HG03457 (cell line): ENCODE measurements at regions not wholly inside any gene's neighbourhood (a gene's known extent, or its start where the extent isn't known, plus 50 kb on each side); places are given as distances from the start of the nearest gene placed in this dataset.
"Not testable (repeated sequence)": the region's sequence is repeated elsewhere in the genome, so short reads cannot be mapped to it uniquely, and the experiment has no call there.

Source experiments
- ATAC-seq: cut with Tn5 transposase; IDR thresholded peaks from one replicate; pipeline ENCODE4 v1.9.1; 2021; ENCODE audit warnings: moderate number of reproducible peaks; ENCODE audit not compliant: unreplicated experiment

GRCh38 chr6:126945812-126946360, 172.6 kb upstream of the RSPO3 start:
- no peak for ATAC-seq

- ATAC-seq: no peak
Measured at GRCh38 chr6:126947070-126947469, 171.4 kb upstream of the RSPO3 start.

GRCh38 chr6:126949786-126950185, 168.7 kb upstream of the RSPO3 start:
- no peak for ATAC-seq

- no peak for ATAC-seq
Measured at GRCh38 chr6:126955621-126956020, 162.8 kb upstream of the RSPO3 start.

- ATAC-seq: no peak
Measured at GRCh38 chr6:126957721-126958120, 160.8 kb upstream of the RSPO3 start.

- no peak for ATAC-seq
Measured at GRCh38 chr6:126959765-126960164, 158.7 kb upstream of the RSPO3 start.

- no peak for ATAC-seq
Measured at GRCh38 chr6:126963077-126963809, 155.2 kb upstream of the RSPO3 start.

GRCh38 chr6:126967296-126968005, 151.0 kb upstream of the RSPO3 start:
- ATAC-seq: no peak

- ATAC-seq: no peak
Measured at GRCh38 chr6:126976253-126976797, 142.1 kb upstream of the RSPO3 start.

GRCh38 chr6:126983779-126984178, 134.7 kb upstream of the RSPO3 start:
- no peak for ATAC-seq

- ATAC-seq: not testable (repeated sequence)
Measured at GRCh38 chr6:126988125-126988524, 130.3 kb upstream of the RSPO3 start.

- ATAC-seq: no peak
Measured at GRCh38 chr6:127000631-127001030, 117.8 kb upstream of the RSPO3 start.

GRCh38 chr6:127013865-127014264, 104.6 kb upstream of the RSPO3 start:
- no peak for ATAC-seq

- ATAC-seq: no peak
Measured at GRCh38 chr6:127015858-127016257, 102.6 kb upstream of the RSPO3 start.

- no peak for ATAC-seq
Measured at GRCh38 chr6:127019828-127020227, 98.6 kb upstream of the RSPO3 start.

GRCh38 chr6:127022302-127022701, 96.2 kb upstream of the RSPO3 start:
- ATAC-seq: no peak

- no peak for ATAC-seq
Measured at GRCh38 chr6:127023001-127023778, 95.3 kb upstream of the RSPO3 start.

GRCh38 chr6:127026247-127026646, 92.2 kb upstream of the RSPO3 start:
- ATAC-seq: no peak

GRCh38 chr6:127030111-127030510, 88.4 kb upstream of the RSPO3 start:
- ATAC-seq: no peak

GRCh38 chr6:127030836-127031235, 87.6 kb upstream of the RSPO3 start:
- no peak for ATAC-seq

GRCh38 chr6:127031511-127031910, 87.0 kb upstream of the RSPO3 start:
- no peak for ATAC-seq
